HCT116 (cell line): ENCODE measurements at regions not wholly inside any gene's neighbourhood (a gene's known extent, or its start where the extent isn't known, plus 50 kb on each side); places are given as distances from the start of the nearest gene placed in this dataset.

Experiments used
- ATAC-seq: fragments of 200-7000 bp; cut with Tn5 transposase; 2 replicates; pipeline ENCODE4 v1.9.1; 2020; ENCODE audit warnings: mild to moderate bottlenecking, moderate library complexity
- BruUV-seq: library from RNA; stranded (reverse); fragments of 400-500 nt; replicated peaks from 2 replicates; lab custom pipeline; 2021; lab: Mats Ljungman, UMichigan
- CTCF ChIA-PET: fragments of 300-600 bp; sonication (Branson Sonifier 250); formaldehyde crosslinking; loops from one replicate; lab custom pipeline; 2021; ENCODE audit warnings: antibody characterized with exemption; lab: Charles Lee
- POLR2A ChIA-PET: fragments of 300-600, 350-600 bp; sonication (Branson Sonifier 250); formaldehyde crosslinking; loops from one replicate; lab custom pipeline; 2021; ENCODE audit warnings: antibody characterized with exemption; lab: Charles Lee
- RAD21 ChIA-PET, 2 experiments: fragments of 300-600 bp; sonication (Branson Sonifier 250); formaldehyde crosslinking; loops; one replicate each; lab custom pipeline; 2023; ENCODE audit warnings: low total read pairs in 2 of 2; ENCODE audit not compliant: uncharacterized antibody in 2 of 2, unreplicated experiment in 2 of 2, low non-redundant PET in 1 of 2; lab: Charles Lee
- DNase-seq: peaks from one replicate; pipeline ENCODE4 v3.0.0-alpha.2; 2010; ENCODE audit warnings: low read depth, low spot score
- H2AFZ ChIP-seq: fragments of 200-600 bp; shearing (Covaris generic), sonication (generic); 2 replicates; pipeline ENCODE4 v1.6.1; 2017; ENCODE audit warnings: low read depth, mixed run types, mixed read lengths, antibody characterized with exemption, low read length; ENCODE audit not compliant: poor library complexity, severe bottlenecking
- H3K27ac ChIP-seq: 2 replicates; pipeline ENCODE4 v1.5.1; 2012; ENCODE audit warnings: low read depth, low read length
- H3K27me3 ChIP-seq: fragments of 200-600 bp; sonication (generic); 2 replicates; pipeline ENCODE4 v1.6.1; 2016; ENCODE audit warnings: mixed run types, low read length, mixed read lengths; ENCODE audit not compliant: insufficient read depth
- H3K36me3 ChIP-seq, 2 experiments: fragments of 200-500 bp in 1 of 2; fragments of 200-600 bp in 1 of 2; sonication (Bioruptor generic) in 1 of 2; sonication (generic) in 1 of 2; 2 replicates each; pipeline versions ENCODE4 v1.5.1 to v1.6.1; 2014 to 2016; ENCODE audit warnings: low read length in 2 of 2, inconsistent platforms in 1 of 2, mixed read lengths in 1 of 2, mixed run types in 1 of 2; ENCODE audit not compliant: insufficient read depth in 2 of 2, control insufficient read depth in 1 of 2
- H3K4me1 ChIP-seq, 2 experiments: fragments of 200-600 bp in 1 of 2; sonication (generic) in 1 of 2; 2 replicates each; pipeline versions ENCODE4 v1.5.1 to v1.6.1; 2012 to 2017; ENCODE audit warnings: low read length in 2 of 2, inconsistent platforms in 1 of 2, mild to moderate bottlenecking in 1 of 2, mixed read lengths in 1 of 2, mixed run types in 1 of 2, moderate library complexity in 1 of 2; ENCODE audit not compliant: insufficient read depth in 2 of 2, control insufficient read depth in 1 of 2
- H3K4me2 ChIP-seq: fragments of 200-600 bp; sonication (generic); 2 replicates; pipeline ENCODE4 v1.6.1; 2017; ENCODE audit warnings: mixed run types, low read length, mixed read lengths
- H3K4me3 ChIP-seq, 2 experiments: fragments of 200-600 bp in 1 of 2; sonication (generic) in 1 of 2; replicated peaks in 1 of 2; 2 replicates each; pipeline ENCODE4 v1.5.1; 2011 to 2016; ENCODE audit warnings: low read length in 2 of 2, control low read depth in 1 of 2, low read depth in 1 of 2, mild to moderate bottlenecking in 1 of 2, mixed read lengths in 1 of 2, mixed run types in 1 of 2
- H3K79me2 ChIP-seq: fragments of 200-600 bp; sonication (generic); 2 replicates; pipeline ENCODE4 v1.6.1; 2017; ENCODE audit warnings: mild to moderate bottlenecking, mixed run types, low read length, moderate library complexity, mixed read lengths; ENCODE audit not compliant: insufficient read depth
- H3K9ac ChIP-seq: fragments of 200-600 bp; sonication (generic); 2 replicates; pipeline ENCODE4 v1.6.1; 2016; ENCODE audit warnings: low read length, mixed read lengths
- H3K9me2 ChIP-seq: fragments of 200-600 bp; sonication (generic), shearing (Covaris generic); 2 replicates; pipeline ENCODE4 v1.6.1; 2017; ENCODE audit warnings: mixed run types, mild to moderate bottlenecking, moderate library complexity; ENCODE audit not compliant: insufficient read depth
- H3K9me3 ChIP-seq, 2 experiments: fragments of 200-500 bp in 1 of 2; fragments of 200-600 bp in 1 of 2; sonication (Bioruptor generic) in 1 of 2; sonication (generic) in 1 of 2; 2 replicates each; pipeline ENCODE4 v1.6.1; 2014 to 2017; ENCODE audit warnings: low read length in 2 of 2, mixed read lengths in 2 of 2, inconsistent platforms in 1 of 2, low read depth in 1 of 2, mild to moderate bottlenecking in 1 of 2, mixed run types in 1 of 2, moderate library complexity in 1 of 2; ENCODE audit not compliant: control insufficient read depth in 1 of 2, insufficient read depth in 1 of 2
- H4K20me1 ChIP-seq: fragments of 200-600 bp; sonication (generic), shearing (Covaris generic); 2 replicates; pipeline ENCODE4 v1.6.1; 2017; ENCODE audit warnings: mixed run types, mild to moderate bottlenecking, moderate library complexity; ENCODE audit not compliant: insufficient read depth
- ATF3 ChIP-seq: IDR thresholded peaks from 2 replicates; pipeline ENCODE4 v1.6.1; 2012
- CEBPB ChIP-seq: IDR thresholded peaks from 2 replicates; pipeline ENCODE4 v1.6.1; 2012; ENCODE audit warnings: low read depth
- ELF1 ChIP-seq: IDR thresholded peaks from 2 replicates; pipeline ENCODE4 v1.6.1; 2012; ENCODE audit warnings: low read depth, borderline replicate concordance
- EZH2 ChIP-seq: fragments of 200-600 bp; sonication (generic); IDR thresholded peaks from 2 replicates; pipeline ENCODE4 v1.6.1; 2017; ENCODE audit warnings: antibody characterized with exemption, mixed run types
- FOSL1 ChIP-seq: IDR thresholded peaks from 2 replicates; pipeline ENCODE4 v1.6.1; 2012; ENCODE audit warnings: low read depth
- JUND ChIP-seq: IDR thresholded peaks from 2 replicates; pipeline ENCODE4 v1.6.1; 2012
- POLR2A ChIP-seq: IDR thresholded peaks from 2 replicates; pipeline ENCODE4 v1.7.0; 2011; ENCODE audit warnings: borderline replicate concordance; ENCODE audit not compliant: insufficient read depth, insufficient read length; ENCODE audit errors: extremely low read depth
- SIN3A ChIP-seq: IDR thresholded peaks from 2 replicates; pipeline ENCODE4 v1.6.1; 2012; ENCODE audit warnings: low read depth
- SRF ChIP-seq: IDR thresholded peaks from 2 replicates; pipeline ENCODE4 v1.6.1; 2012; ENCODE audit warnings: low read depth
- TCF7L2 ChIP-seq: IDR thresholded peaks from 2 replicates; pipeline ENCODE4 v1.7.0; 2011; ENCODE audit warnings: borderline replicate concordance, inconsistent platforms; ENCODE audit not compliant: insufficient read depth, insufficient read length; ENCODE audit errors: extremely low read depth
- YY1 ChIP-seq: IDR thresholded peaks from 2 replicates; pipeline ENCODE4 v1.6.1; 2011; ENCODE audit warnings: low read length, low read depth, moderate library complexity, mild to moderate bottlenecking; ENCODE audit not compliant: insufficient replicate concordance; ENCODE audit errors: extremely low read depth
- ZNF274 ChIP-seq: fragments of 200-500 bp; sonication (Bioruptor generic); IDR thresholded peaks from 2 replicates; pipeline ENCODE4 v1.6.1; 2014; ENCODE audit warnings: mild to moderate bottlenecking, low read depth, low read length, inconsistent platforms
- intact Hi-C: fragments of 100-400 bp; cut with micrococcal nuclease; formaldehyde crosslinking; loops from 2 replicates; pipeline ENCODE4 v1.10.0; 2022
- TF ChIP-seq, protein P1 (sequence below), 3 experiments: fragments of 200-600 bp in 1 of 3; sonication (generic) in 1 of 3; IDR thresholded peaks in 2 of 3; conservative IDR thresholded peaks in 1 of 3; 2 replicates each; pipeline ENCODE4 v1.5.1; 2012 to 2017; ENCODE audit warnings: low read depth in 2 of 3, low read length in 2 of 3, antibody characterized with exemption in 1 of 3, borderline replicate concordance in 1 of 3, control low read depth in 1 of 3, mild to moderate bottlenecking in 1 of 3, mixed read lengths in 1 of 3, mixed run types in 1 of 3, moderate library complexity in 1 of 3; ENCODE audit not compliant: insufficient read depth in 1 of 3
- TF ChIP-seq, protein P2 (sequence below): IDR thresholded peaks from 2 replicates; pipeline ENCODE4 v1.6.1; 2011; ENCODE audit warnings: mild to moderate bottlenecking, low read length, moderate library complexity; ENCODE audit not compliant: insufficient replicate concordance; ENCODE audit errors: extremely low read depth

DNA sequence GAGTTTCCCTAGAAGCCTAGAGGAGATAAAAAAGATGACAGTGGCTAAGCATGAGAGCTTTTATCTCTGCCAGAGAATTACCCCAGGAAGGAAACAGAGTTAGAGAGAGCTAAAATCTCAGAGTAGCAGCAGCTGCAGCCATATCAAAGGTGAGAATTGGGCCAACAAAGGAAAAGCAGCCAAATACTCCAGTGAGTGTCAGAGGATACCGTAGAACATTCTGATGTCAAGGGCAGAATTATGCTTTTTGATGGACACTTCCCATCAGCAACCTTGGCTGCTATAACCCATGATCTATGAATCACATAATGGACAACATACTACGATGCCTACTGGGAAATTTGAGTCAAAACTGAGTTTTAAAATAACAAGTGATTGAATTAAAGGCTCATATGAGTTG is 405.8 kb upstream of the CPEB2 start:
- Histone ChIP-seq H3K4me3 (no peak overlapping the region), H3K9me3 (peaks cover 0 to 2% of the 10 kb centered on the region in 2 experiments; a peak in 1 of 4 replicates), H3K4me1 (no peaks in the 10 kb centered on the region), H3K4me2 (no peak overlapping the region), H2AFZ (no peak overlapping the region), H4K20me1 (no peaks in the 10 kb centered on the region), H3K27me3 (no peaks in the 10 kb centered on the region), H3K9me2 (no peaks in the 10 kb centered on the region), H3K27ac (no peak overlapping the region), H3K36me3 (no peaks in the 10 kb centered on the region), H3K79me2 (no peaks in the 10 kb centered on the region), H3K9ac (no peak overlapping the region)
- ATAC-seq (no peak), DNase-seq (no peak)
- TF ChIP-seq ZNF274 = no peak
- TF ChIP-seq TCF7L2 = no peak
- TF ChIP-seq ELF1 = no peak
- TF ChIP-seq YY1 = no peak
- no peak for TF ChIP-seq FOSL1
- no peak for TF ChIP-seq POLR2A
- no peak for TF ChIP-seq SIN3A
- no peak for TF ChIP-seq ATF3
- TF ChIP-seq, protein P1, sequence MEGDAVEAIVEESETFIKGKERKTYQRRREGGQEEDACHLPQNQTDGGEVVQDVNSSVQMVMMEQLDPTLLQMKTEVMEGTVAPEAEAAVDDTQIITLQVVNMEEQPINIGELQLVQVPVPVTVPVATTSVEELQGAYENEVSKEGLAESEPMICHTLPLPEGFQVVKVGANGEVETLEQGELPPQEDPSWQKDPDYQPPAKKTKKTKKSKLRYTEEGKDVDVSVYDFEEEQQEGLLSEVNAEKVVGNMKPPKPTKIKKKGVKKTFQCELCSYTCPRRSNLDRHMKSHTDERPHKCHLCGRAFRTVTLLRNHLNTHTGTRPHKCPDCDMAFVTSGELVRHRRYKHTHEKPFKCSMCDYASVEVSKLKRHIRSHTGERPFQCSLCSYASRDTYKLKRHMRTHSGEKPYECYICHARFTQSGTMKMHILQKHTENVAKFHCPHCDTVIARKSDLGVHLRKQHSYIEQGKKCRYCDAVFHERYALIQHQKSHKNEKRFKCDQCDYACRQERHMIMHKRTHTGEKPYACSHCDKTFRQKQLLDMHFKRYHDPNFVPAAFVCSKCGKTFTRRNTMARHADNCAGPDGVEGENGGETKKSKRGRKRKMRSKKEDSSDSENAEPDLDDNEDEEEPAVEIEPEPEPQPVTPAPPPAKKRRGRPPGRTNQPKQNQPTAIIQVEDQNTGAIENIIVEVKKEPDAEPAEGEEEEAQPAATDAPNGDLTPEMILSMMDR (IDR thresholded peaks at IDR 0.05 in 2 of 3, conservative IDR thresholded peaks at IDR 0.05 in 1 of 3; ENCODE audit: borderline replicate concordance in 1 of 3, insufficient read depth in 1 of 3, low read depth in 2 of 3, low read length in 2 of 3) = no peak
- TF ChIP-seq JUND = no peak
- no peak for TF ChIP-seq EZH2
- no peak for TF ChIP-seq SRF
- TF ChIP-seq, protein P2, sequence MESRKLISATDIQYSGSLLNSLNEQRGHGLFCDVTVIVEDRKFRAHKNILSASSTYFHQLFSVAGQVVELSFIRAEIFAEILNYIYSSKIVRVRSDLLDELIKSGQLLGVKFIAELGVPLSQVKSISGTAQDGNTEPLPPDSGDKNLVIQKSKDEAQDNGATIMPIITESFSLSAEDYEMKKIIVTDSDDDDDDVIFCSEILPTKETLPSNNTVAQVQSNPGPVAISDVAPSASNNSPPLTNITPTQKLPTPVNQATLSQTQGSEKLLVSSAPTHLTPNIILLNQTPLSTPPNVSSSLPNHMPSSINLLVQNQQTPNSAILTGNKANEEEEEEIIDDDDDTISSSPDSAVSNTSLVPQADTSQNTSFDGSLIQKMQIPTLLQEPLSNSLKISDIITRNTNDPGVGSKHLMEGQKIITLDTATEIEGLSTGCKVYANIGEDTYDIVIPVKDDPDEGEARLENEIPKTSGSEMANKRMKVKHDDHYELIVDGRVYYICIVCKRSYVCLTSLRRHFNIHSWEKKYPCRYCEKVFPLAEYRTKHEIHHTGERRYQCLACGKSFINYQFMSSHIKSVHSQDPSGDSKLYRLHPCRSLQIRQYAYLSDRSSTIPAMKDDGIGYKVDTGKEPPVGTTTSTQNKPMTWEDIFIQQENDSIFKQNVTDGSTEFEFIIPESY = no peak
- no peak for TF ChIP-seq CEBPB
- intact Hi-C loops = no loop called here
- ChIA-PET CTCF (no interaction called here), POLR2A (no interaction called here), RAD21 (no interaction called here)
- BruUV-seq = no TSS peak
